Testis (tissue), 2 donors: ENCODE measurements at regions not wholly inside any gene's neighbourhood (a gene's known extent, or its start where the extent isn't known, plus 50 kb on each side); places are given as distances from the start of the nearest gene placed in this dataset.

ENCODE experiments used
- CTCF ChIP-seq, 3 experiments: fragments of 450-650 bp in 2 of 3; fragments of 200-600 bp in 1 of 3; sonication (generic) in 1 of 3; IDR thresholded peaks; one replicate each; pipeline ENCODE4 v1.5.1; 2016 to 2019; ENCODE audit warnings: antibody characterized with exemption in 3 of 3, mild to moderate bottlenecking in 2 of 3, moderate library complexity in 1 of 3
- POLR2A ChIP-seq: fragments of 450-650 bp; IDR thresholded peaks from one replicate; pipeline ENCODE4 v1.6.1; 2017; ENCODE audit warnings: antibody characterized with exemption, mild to moderate bottlenecking, moderate library complexity

GRCh38 chr6:9334979-9335378 lies 899.6 kb upstream of the SLC35B3 start:
- TF ChIP-seq POLR2A (no peak), CTCF (IDR thresholded peaks at IDR 0.05) (no peak)
